Astrocyte (in vitro differentiated cells and primary cell): ENCODE measurements at regions not wholly inside any gene's neighbourhood (a gene's known extent, or its start where the extent isn't known, plus 50 kb on each side); places are given as distances from the start of the nearest gene placed in this dataset.
"Not testable (repeated sequence)": the region's sequence is repeated elsewhere in the genome, so short reads cannot be mapped to it uniquely, and the experiment has no call there.

ENCODE experiments used
- DNase-seq: peaks from one replicate; pipeline ENCODE4 v3.0.0-alpha.2; 2010; ENCODE audit warnings: low read depth
- FAIRE-seq: peaks from 2 replicates; lab custom pipeline; 2011; peaks lifted over from hg19 to GRCh38; lab: Jason Lieb, UNC
- H2AFZ ChIP-seq: 2 replicates; pipeline ENCODE4 v1.6.0; 2012; ENCODE audit warnings: low read depth, low read length, inconsistent platforms
- H3K27ac ChIP-seq: 2 replicates; pipeline ENCODE4 v1.5.1; 2011; ENCODE audit warnings: low read depth, low read length, inconsistent platforms
- H3K27me3 ChIP-seq: 2 replicates; pipeline ENCODE4 v1.6.0; 2011; ENCODE audit warnings: low read length, inconsistent platforms; ENCODE audit not compliant: insufficient read depth
- H3K36me3 ChIP-seq: 2 replicates; pipeline ENCODE4 v1.5.1; 2011; ENCODE audit warnings: low read length, inconsistent platforms; ENCODE audit not compliant: insufficient read depth
- H3K4me1 ChIP-seq: 2 replicates; pipeline ENCODE4 v1.5.1; 2011; ENCODE audit warnings: low read length, inconsistent platforms; ENCODE audit not compliant: insufficient read depth
- H3K4me2 ChIP-seq: 2 replicates; pipeline ENCODE4 v1.6.0; 2012; ENCODE audit warnings: low read length, inconsistent platforms
- H3K4me3 ChIP-seq: 2 replicates; pipeline ENCODE4 v1.5.1; 2011; ENCODE audit warnings: low read depth, mild to moderate bottlenecking, low read length, inconsistent platforms; ENCODE audit not compliant: insufficient read depth
- H3K79me2 ChIP-seq: 2 replicates; pipeline ENCODE4 v1.6.0; 2012; ENCODE audit warnings: mild to moderate bottlenecking, low read length, inconsistent platforms; ENCODE audit not compliant: insufficient read depth
- H3K9ac ChIP-seq: 2 replicates; pipeline ENCODE4 v1.6.0; 2012; ENCODE audit warnings: mild to moderate bottlenecking, low read length, inconsistent platforms
- H3K9me3 ChIP-seq: 2 replicates; pipeline ENCODE4 v1.5.1; 2012; ENCODE audit warnings: low read depth, mild to moderate bottlenecking, low read length, inconsistent platforms; ENCODE audit not compliant: insufficient read depth
- H4K20me1 ChIP-seq: 2 replicates; pipeline ENCODE4 v1.6.0; 2012; ENCODE audit warnings: low read length, inconsistent platforms; ENCODE audit not compliant: insufficient read depth
- H3K27ac Mint-ChIP-seq: one replicate; pipeline ENCODE4 v1.8.0; 2021; ENCODE audit warnings: mild to moderate bottlenecking, mixed read lengths; ENCODE audit not compliant: unreplicated experiment
- H3K27me3 Mint-ChIP-seq: one replicate; pipeline ENCODE4 v1.8.0; 2021; ENCODE audit warnings: low read depth, mixed read lengths; ENCODE audit not compliant: unreplicated experiment
- H3K36me3 Mint-ChIP-seq: one replicate; pipeline ENCODE4 v1.8.0; 2021; ENCODE audit warnings: low read depth, mixed read lengths; ENCODE audit not compliant: unreplicated experiment
- H3K4me1 Mint-ChIP-seq: one replicate; pipeline ENCODE4 v1.8.0; 2021; ENCODE audit warnings: low read depth, mixed read lengths; ENCODE audit not compliant: unreplicated experiment
- H3K4me3 Mint-ChIP-seq: one replicate; pipeline ENCODE4 v1.8.0; 2021; ENCODE audit warnings: mild to moderate bottlenecking, moderate library complexity, mixed read lengths; ENCODE audit not compliant: unreplicated experiment
- H3K9me3 Mint-ChIP-seq: one replicate; pipeline ENCODE4 v1.8.0; 2021; ENCODE audit warnings: mild to moderate bottlenecking, mixed read lengths; ENCODE audit not compliant: unreplicated experiment
- CTCF ChIP-seq: IDR thresholded peaks from 2 replicates; pipeline ENCODE4 v1.5.1; 2011; ENCODE audit warnings: low read depth, mild to moderate bottlenecking, inconsistent platforms, low read length, moderate library complexity; ENCODE audit not compliant: insufficient read depth
- EZH2 ChIP-seq: IDR thresholded peaks from 2 replicates; pipeline ENCODE4 v1.6.1; 2012; ENCODE audit warnings: mild to moderate bottlenecking, low read length, inconsistent platforms; ENCODE audit not compliant: insufficient read depth

- no peaks in the 10 kb centered on the region for H3K9me3 ChIP-seq
- H2AFZ ChIP-seq: no peak overlapping the region
- no peak overlapping the region for H3K4me3 ChIP-seq
- TF ChIP-seq CTCF (no peak), EZH2 (no peak)
- H3K9ac ChIP-seq: no peak overlapping the region
- H3K27me3 Mint-ChIP-seq: no peaks in the 10 kb centered on the region
- no peaks in the 10 kb centered on the region for H3K9me3 Mint-ChIP-seq
- no peak for FAIRE-seq
- H4K20me1 ChIP-seq: no peaks in the 10 kb centered on the region
- H3K4me2 ChIP-seq: no peak overlapping the region
- no peak overlapping the region for H3K4me3 Mint-ChIP-seq
- no peaks in the 10 kb centered on the region for H3K36me3 ChIP-seq
- peak; percentile 2 for DNase-seq
- H3K4me1 Mint-ChIP-seq: peaks cover 1% of the 10 kb centered on the region
- H3K36me3 Mint-ChIP-seq: no peaks in the 10 kb centered on the region
- H3K79me2 ChIP-seq: no peaks in the 10 kb centered on the region
- H3K27ac Mint-ChIP-seq: no peak overlapping the region
- H3K27ac ChIP-seq: no peak overlapping the region
- no peaks in the 10 kb centered on the region for H3K27me3 ChIP-seq
- H3K4me1 ChIP-seq: no peaks in the 10 kb centered on the region
These were observed 61.9 kb downstream of the CRP start for GRCh38 chr1:159652506-159652905.

- Histone ChIP-seq H3K9ac (no peak overlapping the region), H3K4me1 (no peaks in the 10 kb centered on the region), H3K27ac (no peak overlapping the region), H3K9me3 (no peaks in the 10 kb centered on the region), H3K79me2 (no peaks in the 10 kb centered on the region), H2AFZ (no peak overlapping the region), H3K36me3 (no peaks in the 10 kb centered on the region), H3K27me3 (no peaks in the 10 kb centered on the region), H4K20me1 (no peaks in the 10 kb centered on the region), H3K4me3 (no peak overlapping the region), H3K4me2 (no peak overlapping the region)
- FAIRE-seq (no peak), DNase-seq (peak; percentile 34)
- H3K36me3 Mint-ChIP-seq: no peaks in the 10 kb centered on the region
- TF ChIP-seq EZH2 (no peak), CTCF (no peak)
- H3K4me1 Mint-ChIP-seq: peaks cover 1% of the 10 kb centered on the region
- H3K4me3 Mint-ChIP-seq: no peak overlapping the region
- H3K27ac Mint-ChIP-seq: no peak overlapping the region
- H3K27me3 Mint-ChIP-seq: no peaks in the 10 kb centered on the region
- H3K9me3 Mint-ChIP-seq: no peaks in the 10 kb centered on the region
These were observed 61.2 kb downstream of the CRP start for GRCh38 chr1:159653201-159653600.

GRCh38 chr1:159657477-159657876 is 56.9 kb downstream of the CRP start:
- H3K79me2 ChIP-seq, H3K4me1 ChIP-seq, H2AFZ ChIP-seq, H3K36me3 ChIP-seq, H3K27ac Mint-ChIP-seq, H3K9me3 ChIP-seq, H3K4me3 Mint-ChIP-seq, H3K9ac ChIP-seq, H3K9me3 Mint-ChIP-seq, FAIRE-seq, H3K27me3 Mint-ChIP-seq, H3K27me3 ChIP-seq, H4K20me1 ChIP-seq, H3K36me3 Mint-ChIP-seq, H3K4me2 ChIP-seq, H3K4me3 ChIP-seq, H3K27ac ChIP-seq, DNase-seq, H3K4me1 Mint-ChIP-seq: not testable (repeated sequence)
